Cardiac fibroblast (primary cell): ENCODE measurements at regions not wholly inside any gene's neighbourhood (a gene's known extent, or its start where the extent isn't known, plus 50 kb on each side); places are given as distances from the start of the nearest gene placed in this dataset.

Experiments
- DNase-seq, 2 donors: peaks; one replicate each; pipeline versions ENCODE4 v3.0.0 to v3.0.0-alpha.2; 2010; ENCODE audit warnings: low read depth in 2 of 2
- H3K4me3 ChIP-seq, 2 donors: replicated peaks in 1 of 2; 1 replicate in 1 of 2; 2 replicates in 1 of 2; pipeline ENCODE4 v1.5.1; 2011; ENCODE audit warnings: low read depth in 2 of 2, low read length in 2 of 2, mild to moderate bottlenecking in 2 of 2, moderate library complexity in 1 of 2
- TF ChIP-seq, protein P1 (sequence below): IDR thresholded peaks from one replicate; pipeline ENCODE4 v1.5.1; 2011; ENCODE audit warnings: low read depth, mild to moderate bottlenecking, low read length, inconsistent platforms

DNA sequence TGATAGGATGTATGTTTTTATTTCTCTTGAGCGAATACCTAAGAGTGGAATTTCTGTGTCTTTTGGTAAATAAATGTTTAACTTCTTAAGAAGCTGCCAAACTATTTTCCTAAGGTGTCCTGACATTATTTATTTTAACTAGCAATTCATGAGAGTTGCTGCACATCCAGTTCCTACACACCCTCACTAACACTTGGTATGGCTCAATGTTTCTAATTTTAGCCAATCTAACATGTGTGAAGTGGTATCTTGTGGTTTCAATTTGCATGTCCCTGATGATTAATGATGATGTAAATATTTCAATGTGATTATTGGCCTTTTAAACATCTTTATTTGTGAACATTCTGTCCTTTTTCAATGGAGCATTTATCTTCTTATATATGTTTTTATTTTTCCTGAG, 2095.5 kb upstream of the C9orf72 start:
- TF ChIP-seq, protein P1, sequence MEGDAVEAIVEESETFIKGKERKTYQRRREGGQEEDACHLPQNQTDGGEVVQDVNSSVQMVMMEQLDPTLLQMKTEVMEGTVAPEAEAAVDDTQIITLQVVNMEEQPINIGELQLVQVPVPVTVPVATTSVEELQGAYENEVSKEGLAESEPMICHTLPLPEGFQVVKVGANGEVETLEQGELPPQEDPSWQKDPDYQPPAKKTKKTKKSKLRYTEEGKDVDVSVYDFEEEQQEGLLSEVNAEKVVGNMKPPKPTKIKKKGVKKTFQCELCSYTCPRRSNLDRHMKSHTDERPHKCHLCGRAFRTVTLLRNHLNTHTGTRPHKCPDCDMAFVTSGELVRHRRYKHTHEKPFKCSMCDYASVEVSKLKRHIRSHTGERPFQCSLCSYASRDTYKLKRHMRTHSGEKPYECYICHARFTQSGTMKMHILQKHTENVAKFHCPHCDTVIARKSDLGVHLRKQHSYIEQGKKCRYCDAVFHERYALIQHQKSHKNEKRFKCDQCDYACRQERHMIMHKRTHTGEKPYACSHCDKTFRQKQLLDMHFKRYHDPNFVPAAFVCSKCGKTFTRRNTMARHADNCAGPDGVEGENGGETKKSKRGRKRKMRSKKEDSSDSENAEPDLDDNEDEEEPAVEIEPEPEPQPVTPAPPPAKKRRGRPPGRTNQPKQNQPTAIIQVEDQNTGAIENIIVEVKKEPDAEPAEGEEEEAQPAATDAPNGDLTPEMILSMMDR: no peak
- no peak for DNase-seq
- no peak overlapping the region for H3K4me3 ChIP-seq

DNA sequence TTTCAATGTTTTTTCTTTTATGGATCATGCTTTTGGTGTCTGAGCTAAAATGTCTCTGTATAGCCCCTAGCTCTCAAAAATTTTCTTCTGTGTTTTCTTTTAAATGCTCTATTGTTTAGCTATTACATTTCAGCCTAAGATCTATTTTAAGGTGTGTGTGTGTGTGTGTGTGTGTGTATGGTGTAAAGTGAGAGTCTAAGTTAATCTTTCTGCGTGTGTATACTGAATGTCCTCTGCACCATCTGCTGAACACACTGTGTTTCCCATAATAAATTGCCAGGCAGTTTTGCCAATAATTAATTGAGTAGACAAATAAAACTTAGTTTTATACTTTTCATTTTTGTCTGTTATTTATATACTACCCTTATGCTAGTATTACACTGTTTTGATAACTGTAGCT, 2096.3 kb upstream of the C9orf72 start:
- DNase-seq: no peak

DNA sequence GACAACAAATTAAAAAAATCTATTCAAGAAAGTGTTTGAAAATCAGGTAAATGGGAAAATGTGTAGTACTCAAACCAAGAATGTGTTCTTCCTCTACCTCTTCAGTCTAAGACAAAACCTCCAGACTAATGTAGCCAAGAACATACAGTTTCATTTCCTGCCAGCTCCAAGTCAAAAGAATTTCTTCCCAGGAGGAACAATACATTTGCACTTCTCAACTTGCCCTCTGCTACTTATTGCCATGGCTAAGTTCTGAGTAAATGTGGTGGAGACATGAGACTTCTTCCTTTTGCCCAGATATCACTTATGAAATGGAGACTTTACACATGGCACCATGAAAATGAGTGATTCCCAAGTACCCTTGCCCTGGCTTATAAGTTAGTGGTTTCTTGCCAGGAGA, 2112.2 kb upstream of the C9orf72 start:
- H3K4me3 ChIP-seq: no peak overlapping the region
- peak; percentile 3 to 9 for DNase-seq
- TF ChIP-seq, protein P1: no peak

More for the DNA sequence above, 2096.3 kb upstream of the C9orf72 start:
- TF ChIP-seq, protein P1: no peak
- no peak overlapping the region for H3K4me3 ChIP-seq

DNA sequence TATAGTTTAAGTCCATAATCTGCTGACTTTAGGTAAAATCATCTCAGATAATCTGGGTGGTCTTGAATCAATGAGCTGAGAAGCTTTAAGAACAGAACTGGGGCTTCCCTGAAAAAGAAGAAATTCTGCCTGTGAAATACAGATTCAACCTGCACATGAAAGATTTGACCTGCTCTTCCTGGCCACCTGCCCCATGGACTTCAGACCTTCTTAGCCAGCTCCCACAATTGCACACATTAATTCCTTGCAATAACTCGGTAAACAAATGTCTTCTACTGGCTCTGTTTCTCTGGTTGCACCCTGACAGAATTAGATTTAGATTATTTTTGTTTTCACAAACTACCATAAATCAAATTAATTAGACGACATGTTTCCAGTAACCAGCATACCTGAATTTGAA, 2117.9 kb upstream of the C9orf72 start:
- no peak overlapping the region for H3K4me3 ChIP-seq
- TF ChIP-seq, protein P1: no peak
- DNase-seq: no peak

DNA sequence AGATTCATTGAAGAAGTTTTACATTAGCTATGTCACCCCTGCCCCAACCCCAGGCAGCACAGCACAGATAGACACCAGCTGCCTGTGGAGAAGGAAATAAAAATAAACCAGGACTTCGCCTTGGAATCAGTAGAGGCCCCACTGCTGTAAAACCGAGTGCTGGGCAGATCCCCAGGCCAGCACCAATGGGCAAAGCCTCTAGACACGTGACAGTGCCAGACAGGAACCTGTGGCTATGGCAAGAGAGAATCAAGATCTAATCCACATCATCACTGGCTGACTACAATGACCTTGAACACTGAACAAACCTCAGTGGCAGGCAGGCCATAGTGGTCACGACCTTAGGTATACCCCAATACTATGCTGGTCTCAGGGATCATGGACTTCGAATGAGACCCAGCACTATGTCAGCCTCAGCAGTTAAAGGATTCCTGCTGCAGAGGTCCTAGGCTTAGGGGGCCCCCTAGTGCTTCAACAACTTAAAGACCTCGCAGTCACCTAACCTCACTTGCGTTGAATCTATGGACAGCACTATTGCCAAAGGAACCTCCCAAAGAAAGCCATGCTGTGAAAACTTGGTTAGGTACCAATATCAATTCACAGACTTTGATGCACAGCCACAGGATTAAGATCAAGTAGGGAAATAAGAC, 2118.6 kb upstream of the C9orf72 start:
- DNase-seq: peak; percentile 57 to 69
- TF ChIP-seq, protein P1: peak; percentile 60

DNA sequence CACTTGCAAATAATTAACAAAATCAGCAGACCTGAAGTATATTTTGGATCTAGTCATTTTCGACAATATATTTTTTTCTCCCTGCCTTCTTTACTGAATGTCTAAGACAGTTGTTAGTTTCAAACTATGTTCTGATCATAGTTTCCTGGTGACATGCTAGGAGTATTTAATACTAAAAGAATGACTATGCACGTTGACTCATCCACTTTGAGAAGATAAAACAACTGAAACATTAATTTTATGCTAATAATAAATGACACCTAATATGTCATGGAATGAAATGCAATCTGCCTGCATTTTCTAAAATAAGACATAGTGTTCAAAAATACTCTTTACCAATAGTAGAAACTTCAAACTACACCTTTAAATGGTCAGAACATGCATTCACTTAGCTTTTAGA, 2123.7 kb upstream of the C9orf72 start:
- DNase-seq: peak; percentile 6 to 73
- TF ChIP-seq, protein P1: no peak
- no peak overlapping the region for H3K4me3 ChIP-seq

More for the DNA sequence above, 2118.6 kb upstream of the C9orf72 start:
- no peak overlapping the region for H3K4me3 ChIP-seq

DNA sequence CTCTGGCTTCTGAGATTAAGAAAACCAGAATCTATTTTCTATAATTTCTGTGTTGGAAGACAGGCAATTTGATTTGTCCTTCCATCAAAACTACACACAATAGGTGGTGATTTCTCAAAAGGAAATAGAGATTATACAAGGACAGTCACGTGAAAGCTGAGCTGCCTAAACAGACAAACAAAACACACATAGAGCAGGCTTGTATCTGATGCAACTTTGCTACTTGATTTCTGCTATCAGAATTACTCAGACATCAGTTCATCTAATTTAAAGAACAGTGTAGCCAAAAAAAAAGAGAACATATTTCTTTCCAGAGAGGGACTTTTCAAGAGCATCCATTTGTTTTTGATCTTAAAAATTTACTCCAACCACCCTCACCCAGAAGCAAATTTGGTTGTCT, 2128.3 kb upstream of the C9orf72 start:
- no peak overlapping the region for H3K4me3 ChIP-seq
- TF ChIP-seq, protein P1: no peak
- DNase-seq: peak; percentile 1 to 40
